HG02943 (cell line): ENCODE measurements at regions not wholly inside any gene's neighbourhood (a gene's known extent, or its start where the extent isn't known, plus 50 kb on each side); places are given as distances from the start of the nearest gene placed in this dataset.

ENCODE experiments used
- ATAC-seq: cut with Tn5 transposase; IDR thresholded peaks from one replicate; pipeline ENCODE4 v1.9.1; 2021; ENCODE audit warnings: mild to moderate bottlenecking, low read depth, moderate library complexity; ENCODE audit not compliant: unreplicated experiment

- no peak for ATAC-seq
Measured at GRCh38 chr22:49290711-49291110, 537.0 kb downstream of the BRD1 start.

- ATAC-seq = no peak
Measured at GRCh38 chr22:49289822-49290679, 537.6 kb downstream of the BRD1 start.

- ATAC-seq = no peak
Measured at GRCh38 chr22:49286181-49286760, 541.4 kb downstream of the BRD1 start.

GRCh38 chr22:49284931-49285330, 542.7 kb downstream of the BRD1 start:
- no peak for ATAC-seq

GRCh38 chr22:49284056-49284784, 543.5 kb downstream of the BRD1 start:
- no peak for ATAC-seq

GRCh38 chr22:49282596-49282995, 545.1 kb downstream of the BRD1 start:
- ATAC-seq = no peak

GRCh38 chr22:49281467-49282340, 546.0 kb downstream of the BRD1 start:
- no peak for ATAC-seq

GRCh38 chr22:49278340-49278739, 549.3 kb downstream of the BRD1 start:
- no peak for ATAC-seq

GRCh38 chr22:49276567-49276966, 551.1 kb downstream of the BRD1 start:
- ATAC-seq = no peak

- no peak for ATAC-seq
Measured at GRCh38 chr22:49274754-49275380, 552.8 kb downstream of the BRD1 start.

GRCh38 chr22:49272546-49273125, 555.0 kb downstream of the BRD1 start:
- no peak for ATAC-seq

GRCh38 chr22:49271831-49272230, 555.8 kb downstream of the BRD1 start:
- no peak for ATAC-seq

GRCh38 chr22:49271369-49271727, 556.3 kb downstream of the BRD1 start:
- ATAC-seq = no peak

GRCh38 chr22:49270595-49271368, 556.9 kb downstream of the BRD1 start:
- ATAC-seq = no peak

GRCh38 chr22:49269928-49270327, 557.7 kb downstream of the BRD1 start:
- ATAC-seq = no peak

GRCh38 chr22:49269371-49269770, 558.3 kb downstream of the BRD1 start:
- no peak for ATAC-seq

- ATAC-seq = no peak
Measured at GRCh38 chr22:49268924-49269323, 558.7 kb downstream of the BRD1 start.

- ATAC-seq = no peak
Measured at GRCh38 chr22:49267996-49268395, 559.7 kb downstream of the BRD1 start.
